ENCODE measurements at regions not wholly inside any gene's neighbourhood (a gene's known extent, or its start where the extent isn't known, plus 50 kb on each side); places are given as distances from the start of the nearest gene placed in this dataset.

- no peak for TF ChIP-seq HOXB13 (CRISPR knock-in tag; IDR thresholded peaks at IDR 0.05; ENCODE audit: low read depth)
- no peak for TF ChIP-seq NR3C1 (IDR thresholded peaks at IDR 0.05)
- TF ChIP-seq E2F6 (IDR thresholded peaks at IDR 0.05; ENCODE audit: borderline replicate concordance, low read depth) = no peak
- no peak for TF ChIP-seq RCOR1 (IDR thresholded peaks at IDR 0.05; ENCODE audit: low read depth, low read length)
- TF ChIP-seq RFX5 (IDR thresholded peaks at IDR 0.05) = no peak
- TF ChIP-seq PHF8 (IDR thresholded peaks at IDR 0.05; ENCODE audit: borderline replicate concordance, low read depth) = no peak
- TF ChIP-seq PBX3 (IDR thresholded peaks at IDR 0.05) = no peak
- no peak for TF ChIP-seq TP53 (CRISPR knock-in tag; IDR thresholded peaks at IDR 0.05)
- no peak for TF ChIP-seq REST (IDR thresholded peaks at IDR 0.05)
- ChIA-PET POLR2A (no interaction called here), CTCF (no interaction called here)
- 39% methylated on average over 1 of the region's 1 CpG for WGBS (ENCODE audit: missing lambda C conversion rate)
- Histone ChIP-seq H3K4me3 (no peak overlapping the region), H3K9me3 (no peaks in the 10 kb centered on the region), H3K4me2 (no peak overlapping the region), H3K4me1 (no peaks in the 10 kb centered on the region), H3K27ac (no peak overlapping the region)
- ATAC-seq (no peak), DNase-seq (ENCODE audit: low read depth in 1 of 2, low spot score in 1 of 2) (no peak), FAIRE-seq (no peak)
These were observed 332.6 kb downstream of the SLITRK1 start for GRCh38 chr13:83549671-83550070.

GRCh38 chr13:83547043-83547442 lies 335.2 kb downstream of the SLITRK1 start:
- POLR2A ChIA-PET = no interaction called here

GRCh38 chr13:83546476-83546875 lies 335.8 kb downstream of the SLITRK1 start:
- ChIA-PET CTCF (no interaction called here), POLR2A (no interaction called here)
- WGBS (ENCODE audit: missing lambda C conversion rate) = 9% methylated on average over 2 of the region's 2 CpGs
- ATAC-seq (no peak), FAIRE-seq (no peak), DNase-seq (ENCODE audit: low read depth in 1 of 2, low spot score in 1 of 2) (no peak)
- Histone ChIP-seq H3K9me3 (no peaks in the 10 kb centered on the region), H3K4me2 (no peak overlapping the region), H3K4me1 (no peaks in the 10 kb centered on the region), H3K27ac (no peak overlapping the region), H3K4me3 (no peak overlapping the region)
- TF ChIP-seq HOXA7 (CRISPR knock-in tag; IDR thresholded peaks at IDR 0.05) (no peak), ELK1 (IDR thresholded peaks at IDR 0.05; ENCODE audit: low read depth, low read length) (no peak), ZC3H11A (IDR thresholded peaks at IDR 0.05) (no peak), CBX2 (IDR thresholded peaks at IDR 0.05; ENCODE audit: borderline replicate concordance, low read depth) (no peak), EHF (CRISPR knock-in tag; IDR thresholded peaks at IDR 0.05) (no peak), TFCP2L1 (CRISPR knock-in tag; IDR thresholded peaks at IDR 0.05) (no peak), RCOR1 (IDR thresholded peaks at IDR 0.05; ENCODE audit: low read depth, low read length) (no peak), REST (IDR thresholded peaks at IDR 0.05) (no peak), RFX5 (IDR thresholded peaks at IDR 0.05) (no peak), TP53 (CRISPR knock-in tag; IDR thresholded peaks at IDR 0.05) (no peak), SMC3 (IDR thresholded peaks at IDR 0.05) (no peak), RNF2 (IDR thresholded peaks at IDR 0.05; ENCODE audit: borderline replicate concordance, low read depth) (no peak), E2F6 (IDR thresholded peaks at IDR 0.05; ENCODE audit: borderline replicate concordance, low read depth) (no peak), MAX (IDR thresholded peaks at IDR 0.05) (no peak), FOXS1 (CRISPR knock-in tag; IDR thresholded peaks at IDR 0.05) (no peak)

More at GRCh38 chr13:83547043-83547442, 335.2 kb downstream of the SLITRK1 start:
- H3K4me3 ChIP-seq = no peak overlapping the region
- H3K4me2 ChIP-seq = no peak overlapping the region
- no peak overlapping the region for H3K27ac ChIP-seq
- CTCF ChIA-PET = interaction anchor here (0.6 kb wide), 1 partner anchor 1781 kb away, joined by 3 read pairs; no protein-coding TSS in a partner anchor
- no peaks in the 10 kb centered on the region for H3K4me1 ChIP-seq
- no peak for ATAC-seq
- DNase-seq (ENCODE audit: low read depth in 1 of 2, low spot score in 1 of 2) = no peak
- no peaks in the 10 kb centered on the region for H3K9me3 ChIP-seq
- 14% methylated on average over 1 of the region's 1 CpG for WGBS (ENCODE audit: missing lambda C conversion rate)
- no peak for FAIRE-seq
- TF ChIP-seq HES2 (IDR thresholded peaks at IDR 0.05) = no peak
- no peak for TF ChIP-seq ZFP36 (IDR thresholded peaks at IDR 0.05; ENCODE audit: borderline replicate concordance, partially characterized antibody)
- TF ChIP-seq MAFK (IDR thresholded peaks at IDR 0.05; ENCODE audit: partially characterized antibody) = no peak
- TF ChIP-seq EP300 (IDR thresholded peaks at IDR 0.05) = no peak
- TF ChIP-seq FOXS1 (CRISPR knock-in tag; IDR thresholded peaks at IDR 0.05) = no peak
- TF ChIP-seq RAD21 (conservative IDR thresholded peaks at IDR 0.05 in 1 of 2, IDR thresholded peaks at IDR 0.05 in 1 of 2) = no peak

Measured in A549 (cell line).